ENCODE measurements at regions not wholly inside any gene's neighbourhood (a gene's known extent, or its start where the extent isn't known, plus 50 kb on each side); places are given as distances from the start of the nearest gene placed in this dataset.

DNA sequence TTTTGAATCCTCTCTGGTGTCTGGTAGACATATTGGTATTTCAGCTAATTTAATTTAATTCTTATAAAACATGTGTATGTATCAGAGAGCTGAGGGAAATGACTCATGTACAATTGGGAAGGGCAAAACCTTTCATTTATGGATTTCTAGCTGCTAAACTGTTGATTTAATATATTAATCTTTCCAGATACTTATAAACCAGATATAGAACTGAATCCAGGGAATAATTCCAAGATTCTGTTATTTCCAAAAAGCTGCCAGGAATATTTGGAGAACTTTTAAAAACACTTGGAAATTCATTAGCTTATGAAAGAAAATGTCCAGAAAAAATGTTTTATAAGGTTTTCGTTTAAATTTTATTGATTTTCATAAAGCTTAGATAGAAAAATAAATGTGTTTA is 295.5 kb downstream of the YTHDC2 start:
- TF ChIP-seq, protein P1, sequence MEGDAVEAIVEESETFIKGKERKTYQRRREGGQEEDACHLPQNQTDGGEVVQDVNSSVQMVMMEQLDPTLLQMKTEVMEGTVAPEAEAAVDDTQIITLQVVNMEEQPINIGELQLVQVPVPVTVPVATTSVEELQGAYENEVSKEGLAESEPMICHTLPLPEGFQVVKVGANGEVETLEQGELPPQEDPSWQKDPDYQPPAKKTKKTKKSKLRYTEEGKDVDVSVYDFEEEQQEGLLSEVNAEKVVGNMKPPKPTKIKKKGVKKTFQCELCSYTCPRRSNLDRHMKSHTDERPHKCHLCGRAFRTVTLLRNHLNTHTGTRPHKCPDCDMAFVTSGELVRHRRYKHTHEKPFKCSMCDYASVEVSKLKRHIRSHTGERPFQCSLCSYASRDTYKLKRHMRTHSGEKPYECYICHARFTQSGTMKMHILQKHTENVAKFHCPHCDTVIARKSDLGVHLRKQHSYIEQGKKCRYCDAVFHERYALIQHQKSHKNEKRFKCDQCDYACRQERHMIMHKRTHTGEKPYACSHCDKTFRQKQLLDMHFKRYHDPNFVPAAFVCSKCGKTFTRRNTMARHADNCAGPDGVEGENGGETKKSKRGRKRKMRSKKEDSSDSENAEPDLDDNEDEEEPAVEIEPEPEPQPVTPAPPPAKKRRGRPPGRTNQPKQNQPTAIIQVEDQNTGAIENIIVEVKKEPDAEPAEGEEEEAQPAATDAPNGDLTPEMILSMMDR (IDR thresholded peaks at IDR 0.05): no peak
- TF ChIP-seq ZFX (IDR thresholded peaks at IDR 0.05; ENCODE audit: borderline replicate concordance): no peak
